Fibroblast of mammary gland (primary cell): ENCODE measurements at regions not wholly inside any gene's neighbourhood (a gene's known extent, or its start where the extent isn't known, plus 50 kb on each side); places are given as distances from the start of the nearest gene placed in this dataset.

Source experiments
- DNase-seq: peaks from one replicate; pipeline ENCODE4 v3.0.0-alpha.2; 2010; ENCODE audit warnings: low read depth
- H3K4me3 ChIP-seq: 2 replicates; pipeline ENCODE4 v1.5.1; 2011; ENCODE audit warnings: low read depth, mild to moderate bottlenecking, low read length, moderate library complexity; ENCODE audit not compliant: control insufficient read depth
- CTCF ChIP-seq: conservative IDR thresholded peaks from 2 replicates; pipeline ENCODE4 v1.5.1; 2011; ENCODE audit warnings: low read depth, low read length, inconsistent platforms; ENCODE audit not compliant: control insufficient read depth, insufficient read depth

- TF ChIP-seq CTCF: no peak
- no peak overlapping the region for H3K4me3 ChIP-seq
- DNase-seq: no peak
Observed at GRCh38 chr15:93913310-93913709, 318.1 kb upstream of the MCTP2 start.

GRCh38 chr15:93900476-93901400 lies 330.6 kb upstream of the MCTP2 start:
- TF ChIP-seq CTCF: no peak
- H3K4me3 ChIP-seq: no peak overlapping the region
- no peak for DNase-seq

- H3K4me3 ChIP-seq: no peak overlapping the region
- TF ChIP-seq CTCF: no peak
- DNase-seq: no peak
Observed at GRCh38 chr15:93899817-93900216, 331.5 kb upstream of the MCTP2 start.

- no peak overlapping the region for H3K4me3 ChIP-seq
- no peak for TF ChIP-seq CTCF
- DNase-seq: no peak
Observed at GRCh38 chr15:93897377-93897776, 334.0 kb upstream of the MCTP2 start.

GRCh38 chr15:93895976-93896770 lies 335.2 kb upstream of the MCTP2 start:
- no peak for DNase-seq
- H3K4me3 ChIP-seq: no peak overlapping the region
- TF ChIP-seq CTCF: no peak

- TF ChIP-seq CTCF: no peak
- no peak for DNase-seq
- no peak overlapping the region for H3K4me3 ChIP-seq
Observed at GRCh38 chr15:93894438-93895036, 336.8 kb upstream of the MCTP2 start.
